Stimulated activated CD8-positive, alpha-beta memory T cell treated with anti-CD3 and anti-CD28 coated beads, Interleukin-7, amount 100 ng/mL, for 24 hours (primary cell): ENCODE measurements at regions not wholly inside any gene's neighbourhood (a gene's known extent, or its start where the extent isn't known, plus 50 kb on each side); places are given as distances from the start of the nearest gene placed in this dataset.

Experiments
- DNase-seq: peaks from one replicate; pipeline ENCODE4 v3.0.0-alpha.2; 2020; ENCODE audit warnings: low read depth

GRCh38 chr22:47344414-47344813 lies 582.0 kb downstream of the TBC1D22A start:
- DNase-seq = no peak

- no peak for DNase-seq
These were observed 581.2 kb downstream of the TBC1D22A start for GRCh38 chr22:47343611-47344010.

- DNase-seq = no peak
These were observed 580.0 kb downstream of the TBC1D22A start for GRCh38 chr22:47342446-47342845.

GRCh38 chr22:47341464-47341863 lies 579.0 kb downstream of the TBC1D22A start:
- no peak for DNase-seq

- DNase-seq = no peak
These were observed 578.5 kb downstream of the TBC1D22A start for GRCh38 chr22:47340851-47341436.

GRCh38 chr22:47337161-47337621 lies 574.7 kb downstream of the TBC1D22A start:
- DNase-seq = no peak

GRCh38 chr22:47335958-47336357 lies 573.5 kb downstream of the TBC1D22A start:
- DNase-seq = no peak

GRCh38 chr22:47335460-47335859 lies 573.0 kb downstream of the TBC1D22A start:
- no peak for DNase-seq

- DNase-seq = no peak
These were observed 572.2 kb downstream of the TBC1D22A start for GRCh38 chr22:47334601-47335000.

GRCh38 chr22:47333625-47334024 lies 571.2 kb downstream of the TBC1D22A start:
- no peak for DNase-seq

- DNase-seq = no peak
These were observed 570.0 kb downstream of the TBC1D22A start for GRCh38 chr22:47332246-47332980.

GRCh38 chr22:47331750-47332149 lies 569.3 kb downstream of the TBC1D22A start:
- no peak for DNase-seq

- no peak for DNase-seq
These were observed 567.5 kb downstream of the TBC1D22A start for GRCh38 chr22:47329727-47330650.

GRCh38 chr22:47328550-47329243 lies 566.2 kb downstream of the TBC1D22A start:
- DNase-seq = no peak

GRCh38 chr22:47327241-47327640 lies 564.8 kb downstream of the TBC1D22A start:
- DNase-seq = no peak

GRCh38 chr22:47325249-47325648 lies 562.8 kb downstream of the TBC1D22A start:
- DNase-seq = no peak

- DNase-seq = no peak
These were observed 562.1 kb downstream of the TBC1D22A start for GRCh38 chr22:47324435-47324990.

- no peak for DNase-seq
These were observed 561.1 kb downstream of the TBC1D22A start for GRCh38 chr22:47323518-47323917.

GRCh38 chr22:47322854-47323253 lies 560.4 kb downstream of the TBC1D22A start:
- DNase-seq = no peak

- DNase-seq = no peak
These were observed 558.1 kb downstream of the TBC1D22A start for GRCh38 chr22:47320560-47320959.

GRCh38 chr22:47318041-47318737 lies 555.7 kb downstream of the TBC1D22A start:
- no peak for DNase-seq
